ENCODE measurements at regions not wholly inside any gene's neighbourhood (a gene's known extent, or its start where the extent isn't known, plus 50 kb on each side); places are given as distances from the start of the nearest gene placed in this dataset.
"Not testable (repeated sequence)": the region's sequence is repeated elsewhere in the genome, so short reads cannot be mapped to it uniquely, and the experiment has no call there.

DNA sequence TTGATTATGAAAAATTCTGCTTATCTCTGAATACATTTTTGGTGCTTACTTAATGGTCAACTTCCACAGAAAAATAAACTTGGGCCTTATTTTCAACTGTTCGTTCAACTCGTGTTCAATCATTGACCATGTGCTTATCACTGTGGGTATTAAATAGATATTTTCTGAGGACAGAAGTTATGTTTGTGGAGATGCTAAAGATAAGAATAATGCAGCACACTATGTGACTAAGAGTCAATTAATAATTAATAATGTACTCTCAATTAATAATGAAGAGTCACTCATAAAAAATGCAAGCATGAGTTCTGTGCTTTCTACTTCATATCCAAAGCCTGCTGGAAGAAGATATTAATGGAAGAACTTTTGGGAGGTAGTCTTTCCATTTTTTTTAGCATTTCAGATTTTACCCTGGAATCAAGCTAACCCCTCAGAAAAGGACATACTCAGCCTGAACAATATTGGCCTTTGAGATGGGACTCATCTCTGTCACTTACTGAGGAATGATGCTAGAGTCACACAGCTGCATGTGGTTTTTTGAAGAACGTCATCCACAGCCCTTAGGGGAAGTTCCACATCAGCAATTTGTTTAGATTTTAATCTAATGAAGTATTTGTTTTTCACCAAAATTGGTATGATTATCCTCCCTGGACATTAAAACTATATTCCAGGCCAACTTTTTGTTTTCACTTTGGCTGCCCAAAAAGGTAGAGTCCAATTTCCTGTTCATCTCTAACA lies 191.9 kb upstream of the CRIM1 start:
- DNase-seq: no peak

DNA sequence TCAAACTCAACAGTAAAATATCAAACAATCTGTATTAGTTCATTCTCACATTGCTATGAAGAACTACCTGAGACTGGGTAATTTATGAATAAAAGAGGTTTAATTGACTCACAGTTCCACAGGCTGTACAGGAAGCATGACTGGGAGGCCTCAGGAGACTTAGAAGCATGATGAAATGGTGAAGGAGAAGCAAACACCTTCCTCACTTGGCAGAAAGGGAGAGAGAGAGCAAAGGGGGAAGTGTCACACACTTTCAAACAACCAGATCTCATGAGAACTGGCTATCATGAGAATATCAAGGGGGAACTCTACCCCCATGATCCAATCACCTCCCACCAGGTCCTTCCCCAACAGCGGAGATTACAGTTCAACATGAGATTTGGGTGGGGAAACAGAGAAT lies 198.5 kb upstream of the CRIM1 start:
- DNase-seq: not testable (repeated sequence)

DNA sequence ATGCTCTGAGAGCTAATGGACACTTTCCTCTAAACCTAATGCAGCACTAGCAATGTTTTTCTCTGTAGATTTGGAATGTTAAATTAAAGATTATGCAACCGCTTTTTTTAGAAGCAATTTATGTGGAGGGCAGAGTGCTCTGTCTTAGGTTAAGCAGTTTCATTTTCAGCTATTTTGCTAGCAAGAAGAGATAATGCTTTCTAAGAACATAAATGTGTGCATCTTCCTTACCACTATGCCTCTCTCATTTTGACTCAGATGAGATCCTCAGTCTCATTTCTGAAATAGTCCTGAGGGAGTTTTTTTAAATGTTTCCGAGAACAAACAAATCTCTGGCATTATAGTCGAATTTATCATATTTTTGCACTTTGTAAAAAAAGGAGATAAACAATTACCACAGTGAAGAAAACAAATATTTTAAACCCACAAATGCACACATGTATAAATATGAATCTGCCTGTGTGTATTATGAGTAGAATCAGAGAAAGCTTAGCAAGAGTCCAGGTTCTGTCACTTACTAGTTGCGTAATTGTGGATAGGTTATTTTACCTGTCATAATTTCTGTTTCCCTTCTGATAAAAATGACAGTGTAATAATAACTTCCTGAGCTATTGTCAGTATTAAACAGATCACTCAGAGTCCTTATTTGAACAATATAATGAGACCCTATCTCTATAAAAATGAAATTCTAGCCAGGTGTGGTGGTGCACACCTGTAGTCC lies 207.7 kb upstream of the CRIM1 start:
- DNase-seq: no peak

DNA sequence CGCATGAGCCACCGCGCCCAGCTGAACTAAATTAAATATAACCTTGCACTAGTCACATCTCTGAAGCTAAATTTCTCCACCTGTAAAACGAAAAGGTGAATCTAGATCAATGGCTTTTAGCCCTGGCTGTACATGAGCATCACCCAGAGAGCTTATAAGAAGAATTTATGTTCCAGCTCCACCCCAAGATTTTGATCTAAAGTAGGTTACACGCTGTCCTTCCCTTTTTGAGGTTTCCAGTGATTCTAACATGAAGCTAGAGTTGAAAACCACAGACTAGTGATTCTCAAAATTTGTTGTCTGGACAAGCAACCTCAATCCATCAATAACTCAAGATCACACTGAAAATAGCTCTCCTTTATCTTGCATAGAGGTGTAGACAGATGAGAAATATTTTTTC lies 208.8 kb upstream of the CRIM1 start:
- DNase-seq: no peak

DNA sequence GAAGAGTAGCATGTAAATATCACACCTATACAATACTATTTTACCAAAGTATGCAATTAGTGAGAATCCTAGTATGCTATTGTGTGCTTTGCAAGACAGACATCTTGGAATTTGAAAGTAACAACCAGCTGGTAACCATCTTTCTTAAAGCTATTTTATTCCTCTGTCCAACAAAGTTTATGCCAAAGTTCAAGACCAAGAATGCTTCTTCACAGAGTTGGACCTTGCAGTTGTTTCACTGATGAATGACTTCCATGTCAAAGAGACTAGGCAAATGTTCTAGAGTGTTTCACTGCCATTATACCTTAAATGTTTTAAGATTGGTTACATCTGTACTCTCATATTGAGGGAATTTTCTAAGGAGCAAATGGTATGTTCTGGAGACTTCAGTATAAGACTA lies 215.2 kb upstream of the CRIM1 start:
- DNase-seq: no peak

DNA sequence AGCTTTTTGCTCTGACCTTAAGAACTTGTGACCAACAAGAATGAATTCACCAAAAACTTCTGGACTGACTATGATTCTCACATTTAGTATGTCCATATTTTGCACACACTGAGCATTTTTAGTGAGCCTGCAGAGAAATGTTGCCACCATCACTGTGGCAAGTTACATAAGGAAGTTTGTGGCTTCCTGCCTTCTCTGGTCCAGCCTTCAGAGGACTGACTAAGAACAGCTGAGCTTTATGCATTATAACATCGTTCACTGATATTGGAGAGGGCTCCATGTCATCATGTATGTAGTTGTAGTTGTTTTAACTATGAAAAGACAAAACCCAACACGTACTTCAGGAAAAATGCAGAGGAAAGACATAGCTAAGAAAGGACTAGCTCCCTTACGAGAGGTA lies 218.0 kb upstream of the CRIM1 start:
- no peak for DNase-seq

DNA sequence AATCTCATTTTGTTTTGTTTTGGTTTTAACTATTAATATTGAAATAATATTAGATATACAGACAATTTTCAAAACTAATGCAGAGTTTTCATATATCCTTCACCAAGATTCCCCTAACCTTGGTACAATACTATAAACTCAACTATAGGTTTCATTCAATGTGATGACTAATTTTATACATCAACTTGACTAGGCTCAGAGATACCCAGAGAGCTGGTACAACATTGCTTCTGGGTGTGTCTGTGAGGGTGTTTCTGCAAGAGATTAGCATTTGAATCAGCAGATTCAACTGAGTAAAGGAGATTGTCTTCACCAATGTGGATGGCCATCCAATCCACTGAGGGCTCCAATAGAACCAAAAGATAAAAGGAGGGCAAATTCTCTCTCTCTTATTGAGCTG lies 221.3 kb upstream of the CRIM1 start:
- DNase-seq: no peak

DNA sequence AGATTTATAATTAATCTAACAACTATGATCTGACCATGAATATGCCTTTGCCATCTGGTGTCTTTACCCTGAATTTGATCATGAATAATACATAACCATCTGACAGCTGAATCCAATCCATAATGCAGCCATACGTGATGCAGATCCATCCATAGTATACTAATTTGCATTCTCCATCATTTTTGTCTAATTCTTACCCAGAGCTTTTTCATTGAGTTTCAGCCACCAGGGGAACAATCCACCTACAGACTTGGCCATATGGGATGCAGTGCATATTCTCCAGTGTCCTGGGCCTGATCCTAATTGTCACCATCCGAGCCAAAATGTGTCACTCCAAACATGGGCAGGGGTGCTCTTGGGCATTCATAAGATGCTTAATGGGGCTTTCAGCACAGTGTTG lies 227.2 kb upstream of the CRIM1 start:
- DNase-seq: no peak

DNA sequence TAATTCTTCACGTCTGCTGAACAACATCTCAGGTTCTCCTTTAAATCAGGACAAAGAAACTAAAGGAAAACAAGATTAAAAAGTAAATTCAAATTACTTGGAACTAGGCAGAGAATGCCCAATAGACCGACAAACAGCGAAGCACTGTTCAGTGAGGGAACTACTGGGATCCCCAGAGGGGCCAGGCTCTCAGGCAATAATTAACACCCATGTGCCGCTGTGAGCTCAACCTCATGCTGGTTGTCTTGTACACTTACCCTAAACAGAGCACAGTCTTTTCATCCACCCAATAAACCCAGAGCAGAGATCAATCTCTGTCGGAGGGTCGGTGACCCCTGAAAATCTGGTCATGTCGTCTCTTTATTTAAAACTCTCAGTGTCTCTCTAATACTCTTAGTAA lies 229.9 kb upstream of the CRIM1 start:
- DNase-seq: no peak

DNA sequence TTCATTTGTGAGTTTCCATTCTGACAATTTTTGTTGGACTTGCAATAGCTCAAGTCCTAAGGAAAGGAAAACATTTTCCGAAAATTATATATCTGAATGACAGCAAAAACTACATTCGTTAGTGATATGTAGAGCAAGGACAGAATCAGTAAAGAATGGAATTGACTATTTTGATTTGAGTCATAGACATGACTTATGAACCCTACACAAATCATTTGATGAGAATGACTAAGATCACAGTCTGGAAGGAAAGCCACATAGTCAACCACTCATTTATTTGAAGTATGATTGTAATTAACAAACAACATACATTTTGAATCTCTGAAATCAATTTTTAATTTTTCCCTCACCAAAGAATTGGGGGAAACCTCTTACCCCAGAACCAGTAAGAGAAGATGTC lies 231.6 kb upstream of the CRIM1 start:
- no peak for DNase-seq

DNA sequence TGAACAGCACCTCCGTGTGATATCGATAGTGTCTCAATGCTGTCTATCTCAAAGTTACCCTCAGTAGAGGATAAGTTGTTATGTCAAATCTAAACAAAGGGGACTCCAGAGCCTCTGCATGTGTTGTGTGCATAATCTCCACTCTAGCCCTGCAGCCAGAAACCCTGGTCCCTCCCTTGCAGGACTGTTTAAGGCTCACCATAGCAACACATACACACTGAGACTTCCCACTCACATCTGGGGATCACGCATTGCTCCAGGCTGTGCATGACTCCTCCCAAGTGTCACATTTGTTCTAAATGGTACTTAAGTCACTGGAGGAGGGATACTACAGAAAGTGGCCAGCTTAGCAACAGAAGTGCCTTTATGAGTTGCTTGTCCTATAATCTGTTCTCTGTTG lies 258.6 kb upstream of the CRIM1 start:
- no peak for DNase-seq

DNA sequence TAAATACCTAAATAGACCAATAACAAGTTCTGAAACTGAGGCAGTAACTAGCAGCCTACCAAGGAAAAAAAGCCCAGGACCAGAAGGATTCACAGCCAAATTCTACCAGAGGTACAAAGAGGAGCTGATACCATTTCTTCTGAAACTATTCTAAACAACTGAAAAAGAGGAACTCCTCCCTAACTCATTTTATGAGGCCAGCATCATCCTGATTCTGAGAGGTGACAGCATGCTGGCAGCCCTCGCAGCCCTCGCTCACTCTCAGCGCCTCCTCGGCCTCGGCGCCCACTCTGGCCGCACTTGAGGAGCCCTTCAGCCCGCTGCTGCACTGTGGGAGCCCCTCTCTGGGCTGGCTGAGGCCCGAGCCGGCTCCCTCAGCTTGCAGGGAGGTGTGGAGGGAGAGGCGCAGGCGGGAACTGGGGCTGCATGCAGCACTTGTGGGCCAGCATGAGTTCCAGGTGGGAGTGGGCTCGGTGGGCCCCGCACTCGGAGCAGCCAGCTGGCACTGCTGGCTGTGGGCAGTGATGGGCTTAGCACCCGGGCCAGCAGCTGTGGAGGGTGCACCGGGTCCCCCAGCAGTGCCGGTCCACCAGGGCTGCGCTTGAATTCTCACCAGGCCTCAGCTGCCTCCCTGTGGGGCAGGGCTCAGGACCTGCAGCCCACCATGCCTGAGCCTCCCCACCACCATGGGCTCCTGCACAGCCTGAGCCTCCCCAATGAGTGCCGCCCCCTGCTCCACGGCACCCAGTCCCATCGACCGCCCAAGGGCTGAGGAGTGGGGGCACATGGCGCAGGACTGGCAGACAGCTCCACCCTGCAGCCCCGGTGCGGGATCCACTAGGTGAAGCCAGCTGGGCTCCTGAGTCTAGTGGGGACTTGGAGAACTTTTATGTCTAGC lies 263.5 kb upstream of the CRIM1 start:
- DNase-seq: not testable (repeated sequence)

DNA sequence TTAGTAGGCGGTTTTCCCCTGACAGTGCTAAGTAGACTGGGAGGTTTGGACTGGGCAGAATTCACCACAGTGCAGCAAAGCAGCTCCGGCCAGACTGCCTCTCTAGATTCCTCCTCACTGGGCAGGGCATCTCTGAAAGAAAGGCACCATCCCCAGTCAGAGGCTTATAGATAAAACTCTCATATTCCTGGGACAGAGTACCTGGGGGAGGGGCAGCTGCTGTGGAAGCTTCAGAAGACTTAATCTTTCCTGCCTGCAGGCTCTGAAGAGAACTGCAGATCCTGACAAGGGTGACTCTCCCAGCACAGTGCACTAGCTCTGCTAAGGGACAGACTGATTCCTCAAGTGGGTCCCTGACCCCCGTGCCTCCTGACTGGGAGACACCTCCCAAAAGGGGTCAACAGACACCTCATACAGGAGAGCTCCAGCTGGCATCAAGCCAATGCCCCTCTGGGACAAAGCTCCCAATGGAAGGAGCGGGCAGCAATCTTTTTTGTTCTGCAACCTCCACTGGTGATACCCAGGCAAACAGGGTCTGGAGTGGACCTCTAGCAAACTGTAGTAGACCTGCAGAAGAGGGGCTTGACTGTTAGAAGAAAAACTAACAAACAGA lies 266.8 kb upstream of the CRIM1 start:
- no peak for DNase-seq

DNA sequence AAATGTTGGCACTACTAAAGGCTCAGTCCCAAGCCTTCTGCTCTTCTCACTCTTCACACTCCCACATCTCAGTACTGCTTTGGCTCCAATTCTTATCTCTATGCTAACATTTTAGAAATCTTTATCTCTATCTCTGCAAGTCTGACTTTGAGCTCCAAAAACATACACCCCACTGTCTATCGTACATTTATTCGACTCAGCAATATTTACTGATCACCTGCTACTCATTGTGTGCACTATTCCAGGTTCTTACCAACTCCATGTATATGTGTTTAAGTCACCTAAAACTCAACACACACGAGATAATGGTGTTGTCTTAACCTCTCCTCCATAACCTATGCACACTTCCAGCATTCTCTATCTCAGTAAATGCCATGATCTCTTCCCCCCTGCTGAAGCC lies 268.2 kb upstream of the CRIM1 start:
- DNase-seq: no peak

DNA sequence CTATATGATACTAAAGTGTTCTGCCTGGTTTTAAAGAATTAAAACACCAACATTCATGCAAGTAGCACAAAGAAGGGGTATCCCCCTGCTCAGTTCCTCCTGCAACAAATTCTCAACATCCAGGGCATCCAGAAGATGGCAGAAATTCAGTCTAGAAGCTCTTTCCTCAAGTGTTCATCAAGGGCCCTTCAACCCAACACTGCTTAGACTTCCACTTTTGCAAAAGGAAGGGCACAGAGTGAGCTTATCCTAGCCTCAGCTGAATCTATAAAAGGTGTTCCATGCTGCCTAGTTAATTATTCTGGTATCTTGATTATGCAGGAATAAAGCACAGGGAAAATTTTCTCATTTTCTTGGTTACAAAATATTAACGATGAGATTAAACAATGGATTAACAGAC lies 275.8 kb upstream of the CRIM1 start:
- no peak for DNase-seq

DNA sequence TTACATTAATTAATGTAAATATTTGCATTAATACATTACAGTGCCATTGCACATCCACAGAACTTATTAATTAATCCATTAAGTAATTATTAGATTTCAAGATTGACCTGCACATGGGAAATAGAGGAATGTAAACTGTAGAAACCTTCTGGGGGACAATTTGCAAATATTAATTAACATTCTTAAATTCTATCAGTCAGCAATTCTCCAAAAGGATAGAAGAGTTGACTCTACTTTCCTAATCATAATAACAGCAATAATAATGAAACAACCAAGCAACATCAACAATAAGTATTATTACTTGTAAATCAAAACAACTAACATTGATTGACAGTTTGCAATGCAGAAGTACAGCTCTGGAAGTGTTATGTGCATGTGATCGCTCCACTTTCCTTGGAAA lies 281.6 kb upstream of the CRIM1 start:
- DNase-seq: no peak

DNA sequence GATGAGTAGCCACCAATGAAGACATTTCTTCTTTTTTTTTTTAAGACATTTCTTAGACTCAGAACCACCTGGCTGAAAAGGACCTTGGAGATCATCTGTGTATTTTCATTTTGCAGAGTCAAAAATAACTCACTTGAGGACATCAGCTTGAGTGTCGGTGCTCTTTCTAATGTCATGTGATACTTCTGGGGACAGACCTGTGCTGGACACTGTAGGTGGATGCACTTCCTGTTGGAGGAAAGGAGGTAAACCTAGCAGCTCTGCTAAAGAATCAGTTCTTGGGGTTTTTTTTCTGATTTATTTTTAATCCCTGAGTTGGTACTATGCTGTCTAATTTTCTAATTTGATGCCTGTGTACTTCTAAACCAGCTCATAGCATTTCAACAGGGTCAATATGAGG lies 283.9 kb upstream of the CRIM1 start:
- DNase-seq: no peak

DNA sequence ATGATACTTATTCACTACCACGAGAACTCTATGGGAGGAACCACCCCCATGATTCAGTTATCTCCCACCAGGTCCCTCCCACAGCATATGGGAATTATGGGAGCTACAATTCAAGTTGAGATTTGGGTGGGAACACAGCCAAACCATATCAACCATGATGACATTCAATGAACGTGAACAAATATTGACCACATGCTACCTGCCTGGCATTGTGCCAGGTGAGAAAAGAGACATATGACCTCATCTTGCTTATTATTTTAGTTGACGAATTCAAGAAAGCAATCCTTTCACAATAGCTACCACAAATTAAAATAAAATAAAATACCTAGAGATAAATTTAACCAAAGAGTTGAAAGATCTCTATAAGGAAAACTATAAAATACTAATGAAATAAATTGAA lies 286.5 kb upstream of the CRIM1 start:
- no peak for DNase-seq

DNA sequence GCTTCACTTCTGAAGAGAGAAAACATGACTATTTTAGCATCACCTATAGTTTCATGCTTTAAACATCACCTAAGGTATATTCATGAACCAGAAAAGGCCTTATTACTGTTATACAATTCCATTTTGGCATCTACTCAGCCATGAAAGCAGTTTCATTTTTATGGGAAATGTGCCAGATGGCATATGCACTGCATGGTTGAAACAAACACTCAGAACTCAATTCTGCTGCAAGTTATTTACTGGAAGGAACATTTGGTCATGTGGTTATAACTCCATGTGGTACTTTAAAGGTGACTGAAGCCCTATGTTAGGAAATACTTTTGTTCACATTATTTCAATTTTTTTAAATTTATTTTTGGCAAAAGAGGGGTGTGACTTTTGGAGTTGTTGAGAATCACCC lies 287.5 kb upstream of the CRIM1 start:
- DNase-seq: no peak

DNA sequence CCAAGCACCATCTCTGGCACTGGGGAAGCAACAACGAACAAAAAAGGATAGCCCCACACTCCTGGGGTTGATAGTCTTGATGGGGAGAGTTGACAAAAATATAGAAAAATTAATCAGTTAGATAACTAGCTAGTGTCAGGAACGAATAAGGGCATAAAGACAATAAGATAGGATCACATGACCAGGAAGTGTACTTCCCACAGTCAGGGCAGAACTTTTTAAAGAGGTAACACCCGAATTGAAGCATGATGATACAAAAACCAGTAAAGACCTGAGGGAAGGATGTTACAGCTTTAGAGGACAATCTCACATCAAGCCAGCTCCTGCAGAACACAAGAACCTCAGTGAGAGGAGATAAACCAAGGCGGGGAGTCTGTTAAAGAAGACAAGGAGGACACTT lies 295.4 kb upstream of the CRIM1 start:
- DNase-seq: no peak

DNA sequence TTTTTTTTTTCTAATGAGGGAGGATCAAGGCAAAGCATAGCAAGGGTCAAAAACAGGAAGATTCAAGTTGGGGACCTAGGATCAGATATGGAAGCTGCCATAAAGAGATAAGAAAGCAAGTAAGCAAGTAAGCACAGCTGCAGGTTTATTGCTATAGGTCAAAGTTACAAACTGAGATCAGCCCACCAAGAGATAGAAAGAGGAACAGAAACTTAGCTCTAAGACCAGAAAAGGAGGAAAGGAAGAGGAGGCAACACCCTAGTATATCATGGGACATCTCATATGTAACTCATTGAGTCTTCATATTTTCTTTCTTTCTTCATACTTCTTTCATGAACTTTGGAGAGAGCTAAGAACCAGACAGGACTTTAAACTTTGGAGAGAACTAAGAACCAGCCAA lies 295.9 kb upstream of the CRIM1 start:
- no peak for DNase-seq

DNA sequence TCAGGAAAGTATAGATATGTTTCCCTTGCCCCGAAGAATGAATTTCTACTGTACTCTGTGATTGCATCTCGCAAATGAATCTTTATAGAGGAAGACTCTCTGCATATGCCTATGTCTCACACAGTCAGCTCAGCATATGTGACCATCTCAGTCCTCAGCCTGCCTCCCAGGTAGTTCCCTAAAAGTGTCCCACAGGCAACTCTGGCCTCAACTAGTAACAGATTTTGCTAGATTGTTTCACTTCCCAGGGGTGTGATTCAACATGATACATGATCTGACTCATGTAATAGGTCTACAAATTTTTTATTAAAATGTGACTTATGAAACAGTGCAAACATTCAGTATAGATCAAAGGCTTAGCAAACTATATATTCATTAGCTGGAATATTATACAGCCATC lies 296.6 kb upstream of the CRIM1 start:
- no peak for DNase-seq

DNA sequence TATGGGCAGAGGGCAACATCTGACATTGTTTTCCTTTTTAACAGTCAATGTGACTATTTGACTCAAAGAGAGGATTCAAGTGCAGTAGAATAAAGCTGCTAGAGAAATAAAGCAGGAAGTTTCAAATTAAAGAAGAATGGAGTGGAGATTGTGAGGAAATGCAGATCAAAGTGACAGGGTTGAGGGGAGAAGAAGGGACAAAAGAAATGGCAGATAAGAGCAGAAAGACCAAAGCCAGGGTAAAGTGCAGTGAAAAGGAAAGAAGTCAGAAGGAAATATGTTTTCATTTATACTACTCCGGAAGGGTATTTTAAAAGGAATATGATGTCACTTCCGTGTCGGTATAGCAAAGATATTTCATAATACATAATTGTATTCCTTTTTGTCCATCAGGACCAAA lies 297.5 kb upstream of the CRIM1 start:
- DNase-seq: no peak

Data from T1000 (cell line).